Mesendoderm (in vitro differentiated cells): ENCODE measurements at regions not wholly inside any gene's neighbourhood (a gene's known extent, or its start where the extent isn't known, plus 50 kb on each side); places are given as distances from the start of the nearest gene placed in this dataset.

Source experiments
- DNase-seq: peaks from one replicate; pipeline ENCODE4 v3.0.0; 2013
- H2AK5ac ChIP-seq: 2 replicates; pipeline ENCODE4 v1.6.1; 2013; ENCODE audit warnings: low read length, inconsistent platforms
- H2BK120ac ChIP-seq: 2 replicates; pipeline ENCODE4 v1.6.1; 2013; ENCODE audit warnings: low read depth, mild to moderate bottlenecking, low read length, moderate library complexity, mixed read lengths
- H2BK15ac ChIP-seq: replicated peaks from 2 replicates; pipeline ENCODE4 v1.6.1; 2013; ENCODE audit warnings: low read depth, mild to moderate bottlenecking, moderate library complexity
- H2BK5ac ChIP-seq: 2 replicates; pipeline ENCODE4 v1.6.1; 2013; ENCODE audit warnings: low read length, inconsistent platforms
- H3K18ac ChIP-seq: 2 replicates; pipeline ENCODE4 v1.6.1; 2013; ENCODE audit warnings: mild to moderate bottlenecking, low read length, mixed read lengths
- H3K23ac ChIP-seq: one replicate; pipeline ENCODE4 v1.6.1; 2013; ENCODE audit warnings: low read length
- H3K27ac ChIP-seq: 2 replicates; pipeline ENCODE4 v1.5.1; 2013; ENCODE audit warnings: low read depth, mild to moderate bottlenecking, inconsistent platforms, low read length, moderate library complexity
- H3K27me3 ChIP-seq: 2 replicates; pipeline ENCODE4 v1.6.1; 2013; ENCODE audit warnings: low read length, control low read depth, mild to moderate bottlenecking, inconsistent platforms; ENCODE audit not compliant: insufficient read depth, poor library complexity
- H3K36me3 ChIP-seq: 2 replicates; pipeline ENCODE4 v1.6.1; 2013; ENCODE audit warnings: low read length, inconsistent platforms; ENCODE audit not compliant: control insufficient read depth, insufficient read depth
- H3K4ac ChIP-seq: one replicate; pipeline ENCODE4 v1.6.1; 2013; ENCODE audit warnings: low read depth, mild to moderate bottlenecking, low read length, moderate library complexity
- H3K4me1 ChIP-seq: 2 replicates; pipeline ENCODE4 v1.6.1; 2013; ENCODE audit warnings: low read depth, low read length, inconsistent platforms; ENCODE audit not compliant: control insufficient read depth
- H3K4me2 ChIP-seq: 2 replicates; pipeline ENCODE4 v1.6.1; 2013; ENCODE audit warnings: low read length
- H3K4me3 ChIP-seq: 2 replicates; pipeline ENCODE4 v1.5.1; 2013; ENCODE audit warnings: mild to moderate bottlenecking, low read length
- H3K56ac ChIP-seq: one replicate; pipeline ENCODE4 v1.6.1; 2013; ENCODE audit warnings: low read length
- H3K79me1 ChIP-seq: 2 replicates; pipeline ENCODE4 v1.6.1; 2013; ENCODE audit warnings: low read length, inconsistent platforms
- H3K79me2 ChIP-seq: 2 replicates; pipeline ENCODE4 v1.6.1; 2013; ENCODE audit warnings: mild to moderate bottlenecking, low read length; ENCODE audit not compliant: control insufficient read depth, insufficient read depth
- H3K9ac ChIP-seq: 2 replicates; pipeline ENCODE4 v1.6.1; 2013; ENCODE audit warnings: low read length, inconsistent platforms
- H4K5ac ChIP-seq: one replicate; pipeline ENCODE4 v1.6.1; 2013; ENCODE audit warnings: low read length
- H4K8ac ChIP-seq: one replicate; pipeline ENCODE4 v1.6.1; 2013; ENCODE audit warnings: low read depth, mild to moderate bottlenecking, control low read depth, low read length, moderate library complexity
- WGBS: extraction: QIAGEN DNeasy Blood & Tissue Kit; methylation state at CpG from one replicate; pipeline ENCODE4 v1.1.7; 2013; ENCODE audit warnings: low lambda C conversion rate, missing lambda C conversion rate; ENCODE audit not compliant: insufficient coverage; ENCODE audit errors: extremely low coverage; 5-methylcytosine and 5-hydroxymethylcytosine counted together

DNA sequence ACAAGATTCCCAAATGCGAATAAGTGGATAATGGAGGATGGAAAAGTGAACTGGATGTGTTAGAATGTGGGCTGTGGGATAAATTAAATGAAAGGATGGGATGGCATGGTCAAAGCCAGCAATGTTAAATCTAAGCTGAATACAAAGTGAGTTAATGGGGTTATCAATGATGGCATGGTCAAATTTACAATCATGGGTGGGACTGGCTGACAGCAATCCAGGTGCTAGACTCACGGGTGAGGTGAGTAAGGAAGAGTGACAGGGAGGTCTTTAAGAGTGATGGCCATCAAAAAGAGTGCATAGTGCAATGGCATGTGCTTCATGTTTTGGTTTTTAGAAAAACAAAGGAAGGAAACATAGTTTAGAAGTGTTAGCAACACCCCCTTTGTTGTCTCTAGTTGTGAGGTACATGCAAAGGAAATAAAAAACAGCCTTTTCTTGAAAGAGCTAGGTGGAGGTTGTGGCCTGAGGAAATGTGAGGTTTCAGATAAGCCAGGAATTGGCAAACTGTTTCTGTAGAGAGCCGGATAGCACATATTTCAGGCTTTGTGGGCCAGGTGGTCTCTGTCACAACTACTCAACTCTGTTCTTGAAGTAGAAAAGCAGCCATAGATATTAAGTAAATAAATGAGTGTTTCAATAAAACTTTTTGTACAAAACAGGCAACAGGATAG lies 328.7 kb downstream of the RPL10L start:
- no peak overlapping the region for H2BK15ac ChIP-seq
- H3K4me3 ChIP-seq, result no peak overlapping the region
- H3K36me3 ChIP-seq, result no peaks in the 10 kb centered on the region
- H3K56ac ChIP-seq, result no peak overlapping the region
- no peak overlapping the region for H4K5ac ChIP-seq
- H3K4ac ChIP-seq, result no peak overlapping the region
- peak overlapping the region; percentile 91 for H2BK5ac ChIP-seq
- no peaks in the 10 kb centered on the region for H3K79me2 ChIP-seq
- no peak overlapping the region for H3K9ac ChIP-seq
- no peak overlapping the region for H4K8ac ChIP-seq
- no peak overlapping the region for H3K23ac ChIP-seq
- no peaks in the 10 kb centered on the region for H3K79me1 ChIP-seq
- no peak overlapping the region for H2AK5ac ChIP-seq
- no peaks in the 10 kb centered on the region for H3K27me3 ChIP-seq
- H3K27ac ChIP-seq, result no peak overlapping the region
- H3K18ac ChIP-seq, result peak overlapping the region; percentile 60
- peaks cover 12% of the 10 kb centered on the region for H3K4me1 ChIP-seq
- H2BK120ac ChIP-seq, result no peak overlapping the region
- H3K4me2 ChIP-seq, result no peak overlapping the region
- WGBS, result no CpG with 5 or more reads among the region's 3 CpGs
- peak; percentile 54 for DNase-seq

DNA sequence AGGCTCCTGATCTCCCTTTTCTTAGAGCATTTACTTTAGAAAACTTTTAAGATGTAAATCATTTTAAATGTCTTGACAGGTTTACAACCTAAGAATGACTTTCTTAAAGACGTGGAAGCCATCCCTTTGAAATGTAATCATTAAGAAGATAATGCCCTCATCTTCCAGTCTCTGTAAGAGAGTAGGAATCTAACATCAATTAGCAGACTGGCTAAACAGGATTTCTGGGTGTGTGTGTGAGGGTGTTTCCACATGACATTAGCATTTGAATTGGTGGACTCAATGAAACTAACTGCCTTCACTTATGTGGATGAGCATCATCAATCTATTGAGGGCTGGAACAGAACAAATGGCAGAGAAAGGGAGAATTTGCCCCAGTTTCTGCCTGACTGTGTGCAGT lies 329.5 kb downstream of the RPL10L start:
- DNase-seq, result peak; percentile 90
- Histone ChIP-seq H3K18ac (peak overlapping the region; percentile 60), H3K23ac (no peak overlapping the region), H3K36me3 (no peaks in the 10 kb centered on the region), H2BK5ac (peak overlapping the region; percentile 19), H2BK120ac (no peak overlapping the region), H3K4me2 (no peak overlapping the region), H3K4me1 (peaks cover 12% of the 10 kb centered on the region), H3K27me3 (no peaks in the 10 kb centered on the region), H3K27ac (no peak overlapping the region), H3K79me1 (no peaks in the 10 kb centered on the region), H2AK5ac (no peak overlapping the region), H3K79me2 (no peaks in the 10 kb centered on the region), H3K56ac (no peak overlapping the region), H4K5ac (no peak overlapping the region), H3K4ac (no peak overlapping the region), H4K8ac (no peak overlapping the region), H3K4me3 (no peak overlapping the region), H3K9ac (no peak overlapping the region), H2BK15ac (no peak overlapping the region)
- no CpG with 5 or more reads among the region's 1 CpG for WGBS

GRCh38 chr14:46306267-46306666 lies 345.3 kb downstream of the RPL10L start:
- Histone ChIP-seq H3K36me3 (no peaks in the 10 kb centered on the region), H3K27me3 (no peaks in the 10 kb centered on the region), H3K79me2 (no peaks in the 10 kb centered on the region), H4K5ac (no peak overlapping the region), H3K27ac (no peak overlapping the region), H2BK15ac (no peak overlapping the region), H4K8ac (no peak overlapping the region), H3K9ac (no peak overlapping the region), H3K4me2 (no peak overlapping the region), H3K56ac (no peak overlapping the region), H3K4me3 (no peak overlapping the region), H3K18ac (no peak overlapping the region), H2BK120ac (no peak overlapping the region), H2AK5ac (no peak overlapping the region), H2BK5ac (no peak overlapping the region), H3K4ac (no peak overlapping the region), H3K79me1 (no peaks in the 10 kb centered on the region), H3K23ac (no peak overlapping the region), H3K4me1 (no peaks in the 10 kb centered on the region)
- peak; percentile 17 for DNase-seq
- no CpG with 5 or more reads among the region's 2 CpGs for WGBS

GRCh38 chr14:46300765-46301164 lies 350.8 kb downstream of the RPL10L start:
- Histone ChIP-seq H2AK5ac (no peak overlapping the region), H3K9ac (no peak overlapping the region), H3K27me3 (no peaks in the 10 kb centered on the region), H4K5ac (no peak overlapping the region), H3K56ac (no peak overlapping the region), H3K4me3 (no peak overlapping the region), H3K79me2 (no peaks in the 10 kb centered on the region), H3K4me1 (no peaks in the 10 kb centered on the region), H3K4ac (no peak overlapping the region), H2BK15ac (no peak overlapping the region), H3K4me2 (no peak overlapping the region), H3K18ac (no peak overlapping the region), H2BK120ac (no peak overlapping the region), H3K36me3 (no peaks in the 10 kb centered on the region), H3K27ac (no peak overlapping the region), H4K8ac (no peak overlapping the region), H3K23ac (no peak overlapping the region), H3K79me1 (no peaks in the 10 kb centered on the region), H2BK5ac (no peak overlapping the region)
- DNase-seq, result no peak
- WGBS, result 100% methylated on average over 1 of the region's 2 CpGs

DNA sequence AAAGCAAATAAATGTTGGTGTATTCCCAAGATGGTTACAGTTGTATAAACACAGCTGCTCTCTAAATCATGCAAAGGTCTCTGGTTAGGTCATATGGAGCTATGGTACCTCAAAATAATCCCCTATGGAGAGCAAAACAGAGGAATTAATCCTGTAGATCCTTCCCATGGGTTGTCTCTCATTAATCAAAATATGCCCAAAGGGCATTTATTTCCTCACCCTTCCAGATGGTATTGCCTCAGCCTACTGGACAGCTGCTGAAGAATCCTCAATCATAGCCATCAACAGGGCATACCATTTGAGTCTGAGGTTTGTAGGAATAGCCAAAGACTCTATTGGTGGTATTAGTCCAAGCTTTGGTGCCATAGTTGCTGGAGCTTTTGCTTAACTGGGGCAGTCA lies 360.9 kb downstream of the RPL10L start:
- Histone ChIP-seq H2AK5ac (no peak overlapping the region), H3K4me2 (no peak overlapping the region), H2BK15ac (no peak overlapping the region), H3K36me3 (no peaks in the 10 kb centered on the region), H3K79me1 (no peaks in the 10 kb centered on the region), H3K27ac (no peak overlapping the region), H3K79me2 (no peaks in the 10 kb centered on the region), H3K4ac (no peak overlapping the region), H2BK5ac (no peak overlapping the region), H3K56ac (no peak overlapping the region), H3K9ac (no peak overlapping the region), H3K4me3 (no peak overlapping the region), H3K18ac (no peak overlapping the region), H3K23ac (no peak overlapping the region), H2BK120ac (no peak overlapping the region), H4K8ac (no peak overlapping the region), H3K4me1 (no peaks in the 10 kb centered on the region), H3K27me3 (no peaks in the 10 kb centered on the region), H4K5ac (no peak overlapping the region)
- DNase-seq, result no peak

DNA sequence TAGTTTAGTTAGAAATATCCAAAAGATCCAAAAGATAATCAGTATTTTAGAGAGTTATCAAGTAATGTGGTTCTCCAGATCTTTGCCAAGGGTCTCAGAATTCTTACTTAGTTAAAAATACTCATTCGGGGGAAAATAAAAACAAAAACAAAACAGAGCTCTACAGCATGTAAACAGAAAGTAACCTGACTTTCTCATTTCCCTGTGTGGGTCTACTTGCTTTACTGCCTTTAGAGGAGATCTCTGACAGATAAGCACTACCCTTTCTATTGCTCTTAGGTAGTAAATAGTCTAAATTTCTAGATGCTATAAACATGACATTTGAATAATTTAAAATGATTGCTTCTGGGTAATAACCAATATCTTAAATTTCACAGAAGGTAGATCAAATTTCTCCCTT lies 371.8 kb downstream of the RPL10L start:
- no peak overlapping the region for H2AK5ac ChIP-seq
- no peak overlapping the region for H3K56ac ChIP-seq
- no peak overlapping the region for H3K9ac ChIP-seq
- WGBS, result no CpG with 5 or more reads among the region's 1 CpG
- DNase-seq, result no peak
- H3K79me2 ChIP-seq, result no peaks in the 10 kb centered on the region
- H3K23ac ChIP-seq, result no peak overlapping the region
- no peak overlapping the region for H4K5ac ChIP-seq
- no peak overlapping the region for H2BK120ac ChIP-seq
- H3K4me1 ChIP-seq, result no peaks in the 10 kb centered on the region
- no peak overlapping the region for H3K4me2 ChIP-seq
- no peak overlapping the region for H3K4ac ChIP-seq
- H3K27ac ChIP-seq, result no peak overlapping the region
- H2BK15ac ChIP-seq, result no peak overlapping the region
- H3K27me3 ChIP-seq, result no peaks in the 10 kb centered on the region
- no peaks in the 10 kb centered on the region for H3K79me1 ChIP-seq
- no peak overlapping the region for H4K8ac ChIP-seq
- no peak overlapping the region for H3K4me3 ChIP-seq
- H2BK5ac ChIP-seq, result no peak overlapping the region
- H3K36me3 ChIP-seq, result no peaks in the 10 kb centered on the region
- H3K18ac ChIP-seq, result no peak overlapping the region
